NCI-H82 treated with DMSO at 0.1 percent for 48 hours (cell line): ENCODE measurements at regions not wholly inside any gene's neighbourhood (a gene's known extent, or its start where the extent isn't known, plus 50 kb on each side); places are given as distances from the start of the nearest gene placed in this dataset.
"Not testable (repeated sequence)": the region's sequence is repeated elsewhere in the genome, so short reads cannot be mapped to it uniquely, and the experiment has no call there.

Experiments used
- DNase-seq: peaks from one replicate; lab custom pipeline; 2025; ENCODE audit not compliant: unreplicated experiment; lab: John Stamatoyannopoulos, UW

- no peak for DNase-seq
Measured at GRCh38 chr2:120513776-120514357, 167.9 kb downstream of the INHBB start.

DNA sequence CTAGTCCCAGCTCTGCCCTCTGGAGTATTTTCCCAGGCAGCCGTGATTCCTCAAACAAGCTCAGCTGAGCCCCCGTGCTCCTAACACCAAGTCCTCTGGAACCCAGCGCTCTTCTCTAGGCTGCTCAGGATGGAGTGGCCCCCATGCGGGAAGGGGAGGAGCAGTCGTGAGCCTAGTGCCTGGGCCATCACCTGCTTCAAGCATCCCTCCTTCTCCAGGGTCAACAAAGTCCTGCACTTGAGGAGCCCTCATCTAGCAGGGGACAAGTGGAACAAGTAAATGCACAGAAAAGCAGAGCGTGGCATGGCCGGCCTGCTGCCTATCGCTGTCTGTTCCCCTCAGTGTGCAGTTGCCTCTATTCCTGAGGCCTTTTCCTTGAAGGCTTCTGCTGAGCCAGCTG is 168.6 kb downstream of the INHBB start:
- DNase-seq, result no peak

- DNase-seq, result not testable (repeated sequence)
Measured at GRCh38 chr2:120515066-120515758, 169.3 kb downstream of the INHBB start.

DNA sequence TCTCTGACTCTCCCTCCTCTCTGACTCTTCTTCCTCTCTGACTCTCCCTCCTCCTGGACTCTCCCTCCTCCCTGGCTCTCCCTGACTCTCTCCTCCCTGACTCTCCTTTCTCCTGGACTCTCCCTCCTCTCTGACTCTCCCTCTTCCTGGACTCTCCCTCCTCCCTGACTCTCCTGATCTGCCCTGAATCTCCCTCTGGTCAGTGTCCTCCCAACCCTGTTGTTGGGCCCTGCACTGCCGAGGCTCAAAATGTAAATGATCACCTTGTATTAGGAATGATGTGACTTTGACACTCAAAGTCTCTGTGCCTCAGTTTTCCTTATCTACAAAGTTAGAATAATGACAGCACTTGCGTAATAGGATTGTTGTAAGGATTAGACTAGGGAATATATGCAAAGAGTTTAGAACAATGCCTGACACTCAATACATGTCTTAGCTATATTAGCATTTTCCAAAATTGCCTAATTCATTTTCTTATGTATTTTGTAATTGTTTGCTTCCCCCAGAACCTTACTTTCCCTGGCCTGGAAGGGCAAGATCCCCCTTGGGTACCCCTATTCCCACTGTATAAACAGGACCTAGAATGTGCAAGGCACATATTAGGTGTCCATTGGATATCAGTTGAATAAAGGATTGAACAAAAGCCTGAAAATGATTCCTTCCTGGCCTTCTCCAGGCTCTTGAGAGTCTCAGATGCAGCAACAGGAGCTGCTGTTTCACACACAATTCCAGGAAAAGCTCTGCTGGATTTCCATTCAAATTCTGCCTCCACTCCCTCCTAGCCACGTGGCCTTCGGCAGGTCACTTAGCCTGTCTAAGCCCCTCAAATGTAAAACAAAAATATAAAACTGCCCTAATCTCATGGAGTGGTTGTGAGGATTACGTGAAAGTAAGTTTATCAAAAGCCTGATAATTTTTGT is 170.1 kb downstream of the INHBB start:
- DNase-seq, result no peak

DNA sequence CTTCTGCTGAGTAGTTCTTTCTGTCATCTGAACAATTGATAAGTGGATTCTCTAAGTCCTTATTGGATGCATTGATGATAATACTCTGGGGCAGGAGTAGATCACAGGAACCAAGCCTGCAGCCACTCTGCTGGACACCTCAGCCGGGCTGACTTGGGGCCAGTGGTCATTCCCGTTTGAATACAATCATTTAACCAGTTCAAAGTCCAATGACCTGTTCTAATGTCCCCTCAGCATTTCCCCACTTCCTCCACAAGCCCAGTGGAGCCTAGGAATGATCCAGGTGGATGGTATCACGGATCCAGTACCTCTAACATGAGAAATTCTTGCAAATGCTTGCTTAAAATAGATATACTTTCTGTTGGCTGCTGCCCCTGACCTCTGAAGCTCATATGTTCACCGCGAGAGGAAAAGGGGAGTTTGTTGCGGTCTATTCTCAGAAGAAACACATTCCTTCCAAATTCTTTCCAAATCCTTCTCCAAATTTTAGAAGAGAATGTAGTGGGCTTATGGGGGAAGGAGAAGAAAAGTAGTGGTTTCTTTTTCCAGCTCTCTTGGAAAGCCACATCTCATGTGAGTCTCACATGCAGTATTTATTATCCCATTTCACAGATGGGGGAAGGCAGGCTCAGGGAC is 170.9 kb downstream of the INHBB start:
- no peak for DNase-seq

DNA sequence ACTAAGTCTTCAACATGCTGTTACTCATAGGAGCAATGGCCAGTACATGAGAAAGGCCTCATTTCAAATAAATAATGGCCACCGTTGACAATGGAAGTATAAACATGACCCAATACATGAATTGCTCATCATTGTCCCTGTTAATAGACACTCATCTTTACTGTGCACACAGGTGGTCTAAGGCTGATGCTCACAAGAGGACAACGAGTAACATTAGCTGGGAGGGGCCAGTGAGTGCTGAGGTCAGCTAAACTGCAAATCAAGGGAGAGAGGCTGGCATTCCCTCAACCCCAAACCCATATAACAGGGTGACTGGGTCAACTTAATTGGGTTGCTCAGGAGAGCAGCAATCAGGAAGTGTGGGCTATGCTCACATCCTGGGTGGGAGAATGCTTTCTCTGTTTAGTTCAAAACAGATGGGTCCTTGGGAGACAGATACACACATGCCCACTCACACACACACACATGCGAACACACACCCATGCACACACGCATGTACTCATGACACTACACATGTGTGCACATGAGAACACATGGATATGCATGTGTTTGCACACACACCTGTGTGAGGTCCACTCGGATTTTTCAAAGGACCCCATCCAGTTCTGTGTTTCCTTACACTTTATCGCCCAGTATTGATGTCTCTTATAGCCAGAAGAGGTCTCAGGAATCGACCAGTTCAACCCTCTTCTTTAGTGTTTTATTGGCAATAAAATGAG is 172.0 kb downstream of the INHBB start:
- DNase-seq, result no peak

GRCh38 chr2:120518819-120519218 is 172.9 kb downstream of the INHBB start:
- no peak for DNase-seq

DNA sequence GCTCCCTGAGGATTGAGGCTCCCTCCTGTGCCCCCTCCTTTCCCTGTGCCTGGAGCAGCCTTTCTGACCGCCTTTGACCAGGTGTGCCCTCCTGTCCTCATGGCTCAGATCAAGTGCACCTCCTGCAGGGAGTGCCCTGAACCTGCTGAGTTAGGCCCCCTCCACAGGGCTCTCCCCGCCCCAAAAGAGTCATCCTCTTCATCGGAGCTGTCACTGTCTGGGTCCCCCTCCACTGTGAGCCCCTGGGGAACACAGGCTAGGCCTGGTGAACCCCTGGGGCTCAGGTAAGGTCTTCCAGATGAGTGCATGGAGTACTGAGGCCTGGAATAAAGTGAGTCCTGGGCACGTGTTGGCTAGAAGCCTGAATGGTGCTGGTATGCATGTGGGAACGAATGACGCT is 173.5 kb downstream of the INHBB start:
- DNase-seq, result no peak

DNA sequence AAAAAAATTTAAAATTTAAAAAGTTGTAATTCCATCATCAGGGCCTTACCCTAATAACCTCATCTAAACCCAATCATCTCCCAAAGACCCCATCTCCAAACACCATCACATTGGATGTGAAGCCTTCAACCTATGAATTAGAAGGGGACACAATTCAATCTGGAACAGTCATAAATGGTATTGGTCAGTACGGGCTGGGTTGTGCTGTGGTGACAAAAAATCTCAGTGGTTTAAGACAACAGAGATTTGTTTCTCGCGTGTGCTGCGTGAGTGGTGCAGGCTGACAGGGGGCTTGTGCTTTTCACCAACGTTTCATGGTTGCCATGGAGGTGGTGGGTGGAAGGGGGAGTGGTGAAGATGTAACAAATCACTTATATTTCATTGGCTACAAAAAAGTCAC is 174.5 kb downstream of the INHBB start:
- no peak for DNase-seq

- peak; percentile 47 for DNase-seq
Measured at GRCh38 chr2:120520929-120521912, 175.3 kb downstream of the INHBB start.

DNA sequence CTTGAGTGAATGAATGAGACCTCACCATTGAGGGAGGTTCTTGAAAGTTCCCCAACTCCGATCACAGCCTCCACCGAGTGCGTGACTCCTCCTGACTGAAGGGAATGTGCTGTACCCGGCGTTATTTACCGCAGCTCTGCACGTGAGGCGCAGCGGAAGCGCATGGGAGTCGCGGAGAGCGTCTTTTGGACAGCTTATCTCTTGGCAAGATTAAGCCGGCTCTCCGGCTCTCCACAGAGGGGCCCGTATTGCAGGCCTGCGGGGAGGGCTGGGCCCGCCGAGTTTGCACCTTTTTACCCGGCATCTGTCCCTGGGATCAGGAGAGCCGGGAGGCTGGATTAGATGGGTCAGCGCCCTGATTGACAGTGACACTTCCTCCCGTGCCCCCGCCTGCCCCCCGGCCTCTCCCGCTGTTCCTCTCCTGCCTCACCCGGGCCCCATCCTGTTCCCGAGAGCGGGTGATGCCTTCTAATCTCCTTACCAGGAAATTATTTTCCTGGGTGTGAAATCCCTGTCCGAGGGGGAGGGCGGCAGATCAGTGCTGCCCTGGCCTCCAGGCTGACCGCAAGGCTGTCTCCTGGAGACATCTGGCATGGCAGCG is 176.3 kb downstream of the INHBB start:
- DNase-seq, result peak; percentile 90

GRCh38 chr2:120523766-120524165 is 177.8 kb downstream of the INHBB start:
- no peak for DNase-seq

- no peak for DNase-seq
Measured at GRCh38 chr2:120524174-120524573, 178.2 kb downstream of the INHBB start.

GRCh38 chr2:120525056-120526046 is 179.4 kb downstream of the INHBB start:
- DNase-seq, result no peak

GRCh38 chr2:120526047-120526562 is 180.2 kb downstream of the INHBB start:
- DNase-seq, result no peak

DNA sequence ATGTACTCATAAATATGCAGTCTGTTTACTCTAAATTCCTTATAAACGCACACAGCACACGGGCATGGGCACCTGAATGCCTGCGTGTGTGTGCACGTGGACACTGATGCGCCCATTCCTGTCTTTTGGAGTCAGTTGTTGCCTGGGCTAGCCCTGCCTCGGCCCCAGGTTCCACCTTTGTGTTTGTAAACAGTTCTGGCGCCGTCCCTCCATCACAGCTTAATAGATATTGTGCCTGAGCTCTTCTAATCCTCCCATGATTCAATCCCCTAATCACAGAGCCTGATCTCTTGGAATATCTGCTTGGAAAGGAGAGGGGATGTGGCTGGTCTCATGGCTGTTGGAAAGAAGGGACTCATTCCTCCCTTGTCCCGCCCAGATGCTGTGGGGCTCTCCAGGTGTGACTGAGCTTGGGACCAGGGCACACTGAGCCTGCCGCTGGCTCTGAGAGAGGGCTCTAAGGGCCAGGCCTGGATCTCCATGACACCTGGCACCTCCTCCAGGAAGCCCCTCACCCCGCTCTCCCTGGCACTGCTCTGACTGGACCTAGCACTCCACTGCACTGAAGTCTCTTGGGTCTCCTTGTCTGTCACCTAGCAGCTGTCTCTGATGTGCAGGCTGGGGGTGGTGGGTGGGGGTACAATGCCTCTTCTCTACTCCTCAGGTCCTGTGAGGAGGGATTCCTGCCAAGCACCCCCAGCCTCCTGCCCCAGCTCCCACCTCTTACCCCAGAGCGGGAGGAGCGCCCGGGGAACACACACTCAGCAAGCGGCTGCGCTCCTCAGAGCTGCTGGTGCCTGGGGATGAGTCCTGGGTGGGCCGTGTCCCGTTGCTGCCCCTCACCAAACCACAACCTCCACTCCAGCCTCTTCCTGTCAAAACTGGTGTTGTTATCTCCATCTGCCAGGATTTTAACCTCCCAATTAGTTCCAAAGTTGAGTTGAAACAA is 181.3 kb downstream of the INHBB start:
- peak; percentile 87 for DNase-seq
